Neural cell (in vitro differentiated cells): ENCODE measurements at regions not wholly inside any gene's neighbourhood (a gene's known extent, or its start where the extent isn't known, plus 50 kb on each side); places are given as distances from the start of the nearest gene placed in this dataset.

Source experiments
- H2AFZ ChIP-seq: fragments of 200-600, 300-800 bp; sonication (generic), shearing (Covaris generic); 2 replicates; pipeline ENCODE4 v1.6.0; 2014; ENCODE audit warnings: low read depth, mild to moderate bottlenecking, antibody characterized with exemption, low read length, moderate library complexity
- H3F3A ChIP-seq: fragments of 200-600 bp; shearing (Covaris generic); 2 replicates; pipeline ENCODE4 v1.6.1; 2016; ENCODE audit warnings: mild to moderate bottlenecking, moderate library complexity, mixed read lengths, antibody characterized with exemption, low read length; ENCODE audit not compliant: insufficient read depth, poor library complexity, severe bottlenecking
- H3K27ac ChIP-seq: fragments of 200-600, 300-800 bp; sonication (generic), shearing (Covaris generic); 2 replicates; pipeline ENCODE4 v1.5.1; 2014; ENCODE audit warnings: mild to moderate bottlenecking, low read length, moderate library complexity
- H3K27me3 ChIP-seq: fragments of 300-800, 200-600 bp; sonication (generic), shearing (Covaris generic); 2 replicates; pipeline ENCODE4 v1.6.0; 2014; ENCODE audit warnings: mild to moderate bottlenecking, low read depth, low read length, moderate library complexity; ENCODE audit not compliant: insufficient read depth
- H3K36me3 ChIP-seq: fragments of 300-800, 200-600 bp; sonication (generic), shearing (Covaris generic); 2 replicates; pipeline ENCODE4 v1.5.1; 2014; ENCODE audit warnings: mild to moderate bottlenecking, antibody characterized with exemption, low read length, moderate library complexity; ENCODE audit not compliant: insufficient read depth
- H3K4me2 ChIP-seq: fragments of 300-800, 200-600 bp; sonication (generic), shearing (Covaris generic); 2 replicates; pipeline ENCODE4 v1.6.0; 2014; ENCODE audit warnings: mild to moderate bottlenecking, low read length
- H3K4me3 ChIP-seq: fragments of 300-800, 200-600 bp; sonication (generic), shearing (Covaris generic); 2 replicates; pipeline ENCODE4 v1.5.1; 2014; ENCODE audit warnings: mild to moderate bottlenecking, low read length, moderate library complexity
- H3K79me2 ChIP-seq: fragments of 200-600 bp; shearing (Covaris generic); replicated peaks from 2 replicates; pipeline ENCODE4 v1.6.0; 2014; ENCODE audit warnings: mild to moderate bottlenecking, low read length, moderate library complexity; ENCODE audit not compliant: insufficient read depth
- H3K9ac ChIP-seq: fragments of 300-800, 200-600 bp; sonication (generic), shearing (Covaris generic); 2 replicates; pipeline ENCODE4 v1.6.1; 2016; ENCODE audit warnings: mild to moderate bottlenecking, low read length, mixed read lengths
- H3K9me2 ChIP-seq: fragments of 200-600 bp; shearing (Covaris generic); 2 replicates; pipeline ENCODE4 v1.6.1; 2016; ENCODE audit warnings: mild to moderate bottlenecking, low read length, mixed read lengths; ENCODE audit not compliant: insufficient read depth
- H3K9me3 ChIP-seq: fragments of 200-600, 300-800 bp; sonication (generic), shearing (Covaris generic); 2 replicates; pipeline ENCODE4 v1.6.1; 2016; ENCODE audit warnings: mild to moderate bottlenecking, mixed run types, low read length, moderate library complexity, mixed read lengths
- H4K20me1 ChIP-seq: fragments of 200-600 bp; shearing (Covaris generic); 2 replicates; pipeline ENCODE4 v1.6.1; 2016; ENCODE audit warnings: mild to moderate bottlenecking, mixed run types; ENCODE audit not compliant: insufficient read depth
- EP300 ChIP-seq: fragments of 450-650 bp; conservative IDR thresholded peaks from 2 replicates; pipeline ENCODE4 v1.6.1; 2014; ENCODE audit warnings: antibody characterized with exemption, mild to moderate bottlenecking, moderate library complexity; ENCODE audit not compliant: poor library complexity, severe bottlenecking
- EZH2 ChIP-seq: fragments of 200-600, 300-800 bp; shearing (Covaris generic), sonication (generic); IDR thresholded peaks from 2 replicates; pipeline ENCODE4 v1.6.1; 2014; ENCODE audit warnings: antibody characterized with exemption, low read length, borderline replicate concordance, mild to moderate bottlenecking; ENCODE audit not compliant: insufficient read depth, poor library complexity, severe bottlenecking
- MXI1 ChIP-seq: fragments of 450-650 bp; conservative IDR thresholded peaks from 2 replicates; pipeline ENCODE4 v1.6.1; 2014; ENCODE audit warnings: antibody characterized with exemption, mild to moderate bottlenecking; ENCODE audit not compliant: poor library complexity, severe bottlenecking
- POLR2AphosphoS5 ChIP-seq: IDR thresholded peaks from 2 replicates; pipeline ENCODE4 v1.6.1; 2012
- RAD21 ChIP-seq: fragments of 450-650 bp; conservative IDR thresholded peaks from 2 replicates; pipeline ENCODE4 v1.6.1; 2014; ENCODE audit warnings: antibody characterized with exemption, mild to moderate bottlenecking, moderate library complexity
- SMC3 ChIP-seq: fragments of 450-650 bp; conservative IDR thresholded peaks from 2 replicates; pipeline ENCODE4 v1.6.1; 2014; ENCODE audit warnings: antibody characterized with exemption, mild to moderate bottlenecking, moderate library complexity; ENCODE audit not compliant: poor library complexity
- TAF1 ChIP-seq: IDR thresholded peaks from 2 replicates; pipeline ENCODE4 v1.6.1; 2012; ENCODE audit warnings: low read depth
- TF ChIP-seq, protein P1 (sequence below): IDR thresholded peaks from 2 replicates; pipeline ENCODE4 v1.6.1; 2012; ENCODE audit warnings: borderline replicate concordance
- TF ChIP-seq, protein P2 (sequence below): fragments of 450-650 bp; IDR thresholded peaks from 2 replicates; pipeline ENCODE4 v1.5.1; 2014; ENCODE audit warnings: antibody characterized with exemption, mild to moderate bottlenecking, moderate library complexity; ENCODE audit not compliant: poor library complexity, severe bottlenecking

DNA sequence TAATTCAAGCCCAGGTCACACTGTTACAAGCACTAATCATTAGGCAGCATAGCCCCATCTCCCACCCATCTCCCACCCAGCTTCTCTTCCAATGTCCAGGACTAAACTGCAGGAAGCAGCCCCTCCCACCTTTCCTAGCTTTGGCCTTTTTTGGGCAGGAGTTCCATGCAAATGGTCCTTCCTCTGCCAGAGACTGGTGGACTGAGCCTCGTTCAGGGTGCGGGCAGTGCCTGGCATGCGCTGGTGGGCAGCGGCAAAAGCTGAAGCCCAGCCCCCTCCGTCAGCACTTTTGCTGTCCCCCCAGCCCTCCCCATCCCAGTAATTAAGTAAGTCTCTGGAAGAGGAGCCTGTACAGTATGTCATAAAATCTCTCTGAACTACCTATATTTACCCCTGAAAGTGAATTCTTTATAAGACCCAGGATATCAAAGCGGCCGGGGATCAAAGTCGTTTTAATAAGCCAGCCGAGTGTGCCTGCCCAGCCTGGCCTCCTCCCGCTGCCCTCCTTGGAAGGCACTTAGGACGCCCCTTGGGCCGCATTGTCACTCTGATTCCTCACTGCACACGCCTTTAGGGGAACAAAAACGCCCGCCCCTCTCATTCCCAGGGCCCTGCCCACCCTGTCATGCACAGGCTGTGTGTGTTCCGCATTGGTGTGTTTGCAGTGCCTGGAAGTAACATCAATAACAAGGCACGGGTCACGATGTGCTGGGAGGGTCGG, 109.9 kb downstream of the IRX5 start:
- Histone ChIP-seq H3K79me2 (no peaks in the 10 kb centered on the region), H3K36me3 (no peaks in the 10 kb centered on the region), H3K4me2 (no peak overlapping the region), H3K4me3 (no peak overlapping the region), H3K27me3 (no peaks in the 10 kb centered on the region), H3K9ac (no peak overlapping the region), H4K20me1 (no peaks in the 10 kb centered on the region), H3K27ac (no peak overlapping the region), H3K9me3 (no peaks in the 10 kb centered on the region), H3F3A (no peaks in the 10 kb centered on the region), H2AFZ (no peak overlapping the region), H3K9me2 (no peaks in the 10 kb centered on the region)
- no peak for TF ChIP-seq EP300
- TF ChIP-seq EZH2 = no peak
- TF ChIP-seq, protein P1, sequence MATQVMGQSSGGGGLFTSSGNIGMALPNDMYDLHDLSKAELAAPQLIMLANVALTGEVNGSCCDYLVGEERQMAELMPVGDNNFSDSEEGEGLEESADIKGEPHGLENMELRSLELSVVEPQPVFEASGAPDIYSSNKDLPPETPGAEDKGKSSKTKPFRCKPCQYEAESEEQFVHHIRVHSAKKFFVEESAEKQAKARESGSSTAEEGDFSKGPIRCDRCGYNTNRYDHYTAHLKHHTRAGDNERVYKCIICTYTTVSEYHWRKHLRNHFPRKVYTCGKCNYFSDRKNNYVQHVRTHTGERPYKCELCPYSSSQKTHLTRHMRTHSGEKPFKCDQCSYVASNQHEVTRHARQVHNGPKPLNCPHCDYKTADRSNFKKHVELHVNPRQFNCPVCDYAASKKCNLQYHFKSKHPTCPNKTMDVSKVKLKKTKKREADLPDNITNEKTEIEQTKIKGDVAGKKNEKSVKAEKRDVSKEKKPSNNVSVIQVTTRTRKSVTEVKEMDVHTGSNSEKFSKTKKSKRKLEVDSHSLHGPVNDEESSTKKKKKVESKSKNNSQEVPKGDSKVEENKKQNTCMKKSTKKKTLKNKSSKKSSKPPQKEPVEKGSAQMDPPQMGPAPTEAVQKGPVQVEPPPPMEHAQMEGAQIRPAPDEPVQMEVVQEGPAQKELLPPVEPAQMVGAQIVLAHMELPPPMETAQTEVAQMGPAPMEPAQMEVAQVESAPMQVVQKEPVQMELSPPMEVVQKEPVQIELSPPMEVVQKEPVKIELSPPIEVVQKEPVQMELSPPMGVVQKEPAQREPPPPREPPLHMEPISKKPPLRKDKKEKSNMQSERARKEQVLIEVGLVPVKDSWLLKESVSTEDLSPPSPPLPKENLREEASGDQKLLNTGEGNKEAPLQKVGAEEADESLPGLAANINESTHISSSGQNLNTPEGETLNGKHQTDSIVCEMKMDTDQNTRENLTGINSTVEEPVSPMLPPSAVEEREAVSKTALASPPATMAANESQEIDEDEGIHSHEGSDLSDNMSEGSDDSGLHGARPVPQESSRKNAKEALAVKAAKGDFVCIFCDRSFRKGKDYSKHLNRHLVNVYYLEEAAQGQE = no peak
- no peak for TF ChIP-seq POLR2AphosphoS5
- TF ChIP-seq SMC3 = no peak
- TF ChIP-seq, protein P2, sequence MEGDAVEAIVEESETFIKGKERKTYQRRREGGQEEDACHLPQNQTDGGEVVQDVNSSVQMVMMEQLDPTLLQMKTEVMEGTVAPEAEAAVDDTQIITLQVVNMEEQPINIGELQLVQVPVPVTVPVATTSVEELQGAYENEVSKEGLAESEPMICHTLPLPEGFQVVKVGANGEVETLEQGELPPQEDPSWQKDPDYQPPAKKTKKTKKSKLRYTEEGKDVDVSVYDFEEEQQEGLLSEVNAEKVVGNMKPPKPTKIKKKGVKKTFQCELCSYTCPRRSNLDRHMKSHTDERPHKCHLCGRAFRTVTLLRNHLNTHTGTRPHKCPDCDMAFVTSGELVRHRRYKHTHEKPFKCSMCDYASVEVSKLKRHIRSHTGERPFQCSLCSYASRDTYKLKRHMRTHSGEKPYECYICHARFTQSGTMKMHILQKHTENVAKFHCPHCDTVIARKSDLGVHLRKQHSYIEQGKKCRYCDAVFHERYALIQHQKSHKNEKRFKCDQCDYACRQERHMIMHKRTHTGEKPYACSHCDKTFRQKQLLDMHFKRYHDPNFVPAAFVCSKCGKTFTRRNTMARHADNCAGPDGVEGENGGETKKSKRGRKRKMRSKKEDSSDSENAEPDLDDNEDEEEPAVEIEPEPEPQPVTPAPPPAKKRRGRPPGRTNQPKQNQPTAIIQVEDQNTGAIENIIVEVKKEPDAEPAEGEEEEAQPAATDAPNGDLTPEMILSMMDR = no peak
- no peak for TF ChIP-seq MXI1
- TF ChIP-seq TAF1 = no peak
- TF ChIP-seq RAD21 = no peak

DNA sequence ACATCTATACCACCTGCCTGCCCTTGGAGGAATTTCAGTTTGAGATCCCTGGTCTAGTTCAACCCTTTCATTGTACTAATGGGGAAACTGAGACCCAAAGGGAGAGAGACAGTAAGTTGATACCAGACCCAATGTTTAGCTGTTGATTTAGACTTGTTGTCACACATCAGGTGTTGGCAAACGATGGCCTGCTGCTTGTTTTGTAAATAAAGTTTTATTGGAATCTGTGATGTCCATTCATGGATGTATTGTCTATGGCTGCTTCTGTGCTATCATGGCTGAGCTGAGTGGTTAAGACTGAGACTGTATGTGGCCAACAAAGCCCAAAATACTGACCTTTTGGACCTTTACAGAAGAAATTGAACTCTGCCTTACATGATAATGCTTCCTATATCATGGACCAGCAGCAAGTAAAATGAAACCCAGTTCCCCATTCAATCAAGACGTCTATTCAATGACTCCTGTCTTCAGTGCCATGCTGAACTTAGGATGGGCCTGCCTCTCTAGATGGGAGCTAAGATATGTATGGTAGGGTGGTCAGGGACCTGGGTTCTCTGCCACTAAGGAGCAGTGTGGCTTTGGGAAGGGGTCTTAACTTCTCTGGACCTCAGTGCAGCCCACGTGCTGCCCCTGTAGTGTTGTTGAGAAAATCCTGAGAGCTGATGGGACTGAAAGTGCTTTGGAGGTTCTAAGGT, 111.0 kb downstream of the IRX5 start:
- Histone ChIP-seq H3K9me3 (no peaks in the 10 kb centered on the region), H3K4me2 (no peak overlapping the region), H4K20me1 (no peaks in the 10 kb centered on the region), H3F3A (no peaks in the 10 kb centered on the region), H3K9ac (no peak overlapping the region), H3K9me2 (no peaks in the 10 kb centered on the region), H3K4me3 (no peak overlapping the region), H2AFZ (no peak overlapping the region), H3K27me3 (no peaks in the 10 kb centered on the region), H3K27ac (no peak overlapping the region), H3K36me3 (no peaks in the 10 kb centered on the region), H3K79me2 (no peaks in the 10 kb centered on the region)
- TF ChIP-seq MXI1 = no peak
- no peak for TF ChIP-seq EZH2
- TF ChIP-seq, protein P2 = no peak
- no peak for TF ChIP-seq SMC3
- TF ChIP-seq, protein P1 = no peak
- TF ChIP-seq EP300 = no peak
- no peak for TF ChIP-seq POLR2AphosphoS5
- TF ChIP-seq RAD21 = no peak
